ENCODE measurements at regions not wholly inside any gene's neighbourhood (a gene's known extent, or its start where the extent isn't known, plus 50 kb on each side); places are given as distances from the start of the nearest gene placed in this dataset.

- TF ChIP-seq CTCF (conservative IDR thresholded peaks at IDR 0.05) = no peak
- Histone ChIP-seq H3K4ac (ENCODE audit: low read depth, low read length) (no peak overlapping the region), H3K14ac (ENCODE audit: insufficient read depth, low read length) (no peak overlapping the region), H2AK5ac (ENCODE audit: insufficient read length, low read length) (no peak overlapping the region), H3K9me3 (ENCODE audit: control insufficient read depth, low read depth, low read length) (no peaks in the 10 kb centered on the region), H3K9ac (ENCODE audit: extremely low read depth, insufficient read length, low read length) (no peak overlapping the region), H2BK120ac (ENCODE audit: low read depth, low read length, poor library complexity, severe bottlenecking) (no peak overlapping the region), H4K8ac (replicated peaks; ENCODE audit: insufficient read length, low read depth, low read length) (no peak overlapping the region), H3K4me2 (ENCODE audit: insufficient read depth, insufficient read length, low read length) (no peak overlapping the region), H3T11ph (ENCODE audit: low read length) (no peak overlapping the region), H2AFZ (ENCODE audit: low read length) (no peak overlapping the region), H3K56ac (ENCODE audit: insufficient read length, low read depth, low read length) (no peak overlapping the region), H2BK15ac (ENCODE audit: low read depth, low read length) (no peak overlapping the region), H4K5ac (ENCODE audit: insufficient read length, low read depth, low read length) (no peak overlapping the region), H3K23me2 (ENCODE audit: insufficient read length, low read depth, low read length, poor library complexity, severe bottlenecking) (no peaks in the 10 kb centered on the region), H3K79me2 (ENCODE audit: insufficient read depth, low read length) (no peaks in the 10 kb centered on the region), H3K23ac (ENCODE audit: insufficient read length, low read depth, low read length) (no peak overlapping the region), H4K91ac (ENCODE audit: insufficient read length, low read depth, low read length) (no peak overlapping the region), H2BK5ac (ENCODE audit: insufficient read length, low read length) (no peak overlapping the region), H3K27me3 (ENCODE audit: insufficient read depth, low read length) (no peaks in the 10 kb centered on the region), H3K18ac (ENCODE audit: insufficient read length, low read depth, low read length) (no peak overlapping the region), H2BK20ac (ENCODE audit: low read depth, low read length, poor library complexity, severe bottlenecking) (no peak overlapping the region), H3K27ac (ENCODE audit: insufficient read length, low read depth, low read length) (no peak overlapping the region), H3K4me1 (ENCODE audit: insufficient read depth, low read length) (no peaks in the 10 kb centered on the region), H3K79me1 (ENCODE audit: insufficient read depth, low read depth, low read length, poor library complexity, severe bottlenecking) (no peaks in the 10 kb centered on the region), H2BK12ac (ENCODE audit: insufficient read length, low read depth, low read length) (no peak overlapping the region), H4K20me1 (ENCODE audit: control insufficient read depth, insufficient read depth, insufficient read length) (no peaks in the 10 kb centered on the region)
- Mint-ChIP-seq H3K4me1 (peaks cover 18 to 20% of the 10 kb centered on the region in 2 experiments), H3K9me3 (peaks cover 0 to 5% of the 10 kb centered on the region in 2 experiments; a peak in 1 of 5 replicates), H3K4me3 (no peak overlapping the region), H3K27ac (no peak overlapping the region), H3K36me3 (ENCODE audit: insufficient read depth in 1 of 3, low read depth in 3 of 3) (peaks cover 2 to 6% (median 4%) of the 10 kb centered on the region in 3 experiments; a peak in 3 of 7 replicates), H3K27me3 (ENCODE audit: low read depth) (peaks cover 2% of the 10 kb centered on the region; the same call in 1 of the 2 replicates)
- no CpG with 5 or more reads among the region's 1 CpG for WGBS (ENCODE audit: extremely low coverage, insufficient read length, low lambda C conversion rate)
- no peak for DNase-seq
Measured at GRCh38 chr11:33567004-33567403, 133.6 kb downstream of the C11orf91 start.
